Right lobe of liver (tissue), 4 donors: ENCODE measurements at regions not wholly inside any gene's neighbourhood (a gene's known extent, or its start where the extent isn't known, plus 50 kb on each side); places are given as distances from the start of the nearest gene placed in this dataset.

Source experiments
- CTCF ChIP-seq, 4 donors: fragments of 200-600 bp in 3 of 4; fragments of 450-650 bp in 1 of 4; IDR thresholded peaks; one replicate each; pipeline versions ENCODE4 v1.5.1 to v1.8.0; 2016 to 2022; ENCODE audit warnings: antibody characterized with exemption in 4 of 4, mild to moderate bottlenecking in 2 of 4
- POLR2A ChIP-seq: fragments of 450-650 bp; IDR thresholded peaks from one replicate; pipeline ENCODE4 v1.6.1; 2017; ENCODE audit warnings: antibody characterized with exemption, mild to moderate bottlenecking
- donor health status: DM: no; HTN: no; CAD: no.
- donor health status: DM: no; HTN: no; CAD: no.
- donor health status: DM: no; HTN: yes; CAD: no.

DNA sequence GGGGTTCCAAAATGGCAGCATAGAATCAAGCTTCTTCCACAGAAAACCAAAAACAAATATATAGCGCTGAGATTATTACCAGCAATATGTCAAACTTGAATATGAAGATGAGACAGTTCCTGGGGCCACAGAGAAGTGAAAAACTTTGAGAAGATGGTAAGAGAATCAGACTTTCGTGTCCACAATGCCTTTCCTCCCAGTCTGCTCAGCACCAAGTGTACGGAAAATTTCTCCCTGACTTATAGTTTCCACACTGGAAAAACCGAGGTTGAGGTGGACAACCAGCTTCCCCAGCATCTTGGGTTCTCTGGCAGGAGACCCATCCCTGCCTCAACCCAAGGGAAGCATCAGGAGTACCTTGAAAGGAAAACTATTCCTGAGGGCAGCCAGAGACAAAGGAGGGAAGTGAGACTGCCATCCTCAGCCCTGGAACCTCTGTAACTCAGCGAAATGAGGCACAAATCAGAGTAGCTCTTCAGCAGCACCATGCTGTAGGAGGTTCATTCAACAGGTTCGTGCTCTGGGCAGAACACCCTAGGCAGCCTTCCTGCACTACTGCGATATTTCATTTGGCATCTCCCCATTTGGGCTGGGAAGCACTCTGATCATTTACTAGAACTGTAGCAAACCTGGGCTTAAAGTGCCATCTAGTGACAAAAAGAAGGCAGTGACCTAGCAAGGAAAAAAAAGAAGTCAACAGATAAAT lies 52.4 kb upstream of the CAPRIN2 start:
- peak; percentile 64 to 87 (median 80) for TF ChIP-seq CTCF (IDR thresholded peaks at IDR 0.05)
- TF ChIP-seq POLR2A, result no peak
